22Rv1 (cell line): ENCODE measurements at regions not wholly inside any gene's neighbourhood (a gene's known extent, or its start where the extent isn't known, plus 50 kb on each side); places are given as distances from the start of the nearest gene placed in this dataset.

Experiments used
- CTCF ChIP-seq: fragments of 450-650 bp; IDR thresholded peaks from 2 replicates; pipeline ENCODE4 v1.5.1; 2017; ENCODE audit warnings: mild to moderate bottlenecking
- ZFX ChIP-seq: fragments of 450-650 bp; IDR thresholded peaks from 2 replicates; pipeline ENCODE4 v1.6.1; 2017; ENCODE audit warnings: antibody characterized with exemption, borderline replicate concordance

- no peak for TF ChIP-seq CTCF
- TF ChIP-seq ZFX = no peak
These were observed 116.8 kb upstream of the SPRY4 start for GRCh38 chr5:142441616-142442015.
